Right lobe of liver (tissue), 4 donors: ENCODE measurements at regions not wholly inside any gene's neighbourhood (a gene's known extent, or its start where the extent isn't known, plus 50 kb on each side); places are given as distances from the start of the nearest gene placed in this dataset.
A peak's percentile ranks its signal among the peaks of the same experiment; 100 is the strongest.

Experiments used
- POLR2A ChIP-seq: fragments of 450-650 bp; IDR thresholded peaks from one replicate; pipeline ENCODE4 v1.6.1; 2017; ENCODE audit warnings: antibody characterized with exemption, mild to moderate bottlenecking
- TF ChIP-seq, protein P1 (sequence below), 4 donors: fragments of 200-600 bp in 3 of 4; fragments of 450-650 bp in 1 of 4; IDR thresholded peaks; one replicate each; pipeline versions ENCODE4 v1.5.1 to v1.8.0; 2016 to 2022; ENCODE audit warnings: antibody characterized with exemption in 4 of 4, mild to moderate bottlenecking in 2 of 4
- donor health status: DM: no; HTN: no; CAD: no.
- donor health status: DM: no; HTN: no; CAD: no.
- donor health status: DM: no; HTN: yes; CAD: no.

DNA sequence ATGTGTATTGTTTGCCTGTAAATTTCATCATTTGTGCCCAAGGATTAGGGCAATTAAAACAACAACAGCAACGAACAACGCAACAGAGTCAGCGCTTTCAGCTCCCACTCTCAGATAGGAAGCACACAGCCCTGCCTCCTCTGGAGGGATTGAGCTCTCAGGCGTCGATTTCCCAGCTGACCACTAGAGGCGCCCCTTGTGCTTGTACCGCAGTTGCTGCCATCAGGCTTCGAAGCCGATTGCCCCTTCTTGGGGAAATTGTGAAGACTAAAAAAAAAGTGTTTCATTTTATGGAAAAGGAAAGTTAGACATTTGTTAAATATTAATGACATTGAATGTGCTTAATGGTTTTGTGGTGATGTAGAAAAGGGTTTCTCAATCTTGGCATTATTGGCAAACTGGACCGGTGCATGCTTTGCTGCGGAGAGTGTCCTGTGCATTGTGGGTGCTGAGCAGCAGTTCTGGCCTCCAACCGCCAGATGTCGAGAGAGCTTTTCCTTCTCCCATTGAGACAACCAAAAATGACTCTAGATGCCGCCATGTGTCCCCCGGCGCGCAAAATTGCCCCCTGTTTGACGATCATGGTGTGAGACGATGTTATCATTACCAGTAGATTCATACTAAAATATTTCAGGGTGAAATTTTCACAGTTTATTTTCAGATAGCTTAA is 650.4 kb upstream of the RBFOX1 start:
- TF ChIP-seq, protein P1, sequence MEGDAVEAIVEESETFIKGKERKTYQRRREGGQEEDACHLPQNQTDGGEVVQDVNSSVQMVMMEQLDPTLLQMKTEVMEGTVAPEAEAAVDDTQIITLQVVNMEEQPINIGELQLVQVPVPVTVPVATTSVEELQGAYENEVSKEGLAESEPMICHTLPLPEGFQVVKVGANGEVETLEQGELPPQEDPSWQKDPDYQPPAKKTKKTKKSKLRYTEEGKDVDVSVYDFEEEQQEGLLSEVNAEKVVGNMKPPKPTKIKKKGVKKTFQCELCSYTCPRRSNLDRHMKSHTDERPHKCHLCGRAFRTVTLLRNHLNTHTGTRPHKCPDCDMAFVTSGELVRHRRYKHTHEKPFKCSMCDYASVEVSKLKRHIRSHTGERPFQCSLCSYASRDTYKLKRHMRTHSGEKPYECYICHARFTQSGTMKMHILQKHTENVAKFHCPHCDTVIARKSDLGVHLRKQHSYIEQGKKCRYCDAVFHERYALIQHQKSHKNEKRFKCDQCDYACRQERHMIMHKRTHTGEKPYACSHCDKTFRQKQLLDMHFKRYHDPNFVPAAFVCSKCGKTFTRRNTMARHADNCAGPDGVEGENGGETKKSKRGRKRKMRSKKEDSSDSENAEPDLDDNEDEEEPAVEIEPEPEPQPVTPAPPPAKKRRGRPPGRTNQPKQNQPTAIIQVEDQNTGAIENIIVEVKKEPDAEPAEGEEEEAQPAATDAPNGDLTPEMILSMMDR (IDR thresholded peaks at IDR 0.05), result peak; percentile 30 to 75 (median 65)
- TF ChIP-seq POLR2A, result no peak
